T1000 (cell line): ENCODE measurements at regions not wholly inside any gene's neighbourhood (a gene's known extent, or its start where the extent isn't known, plus 50 kb on each side); places are given as distances from the start of the nearest gene placed in this dataset.

Experiments
- DNase-seq: peaks from one replicate; lab custom pipeline; 2025; ENCODE audit warnings: mixed read lengths; lab: John Stamatoyannopoulos, UW

- no peak for DNase-seq
These were observed 57.3 kb downstream of the HHEX start for GRCh38 chr10:92747066-92747465.

- DNase-seq, result no peak
These were observed 57.8 kb downstream of the HHEX start for GRCh38 chr10:92747600-92747999.

- DNase-seq, result no peak
These were observed 61.2 kb downstream of the HHEX start for GRCh38 chr10:92750791-92751533.

GRCh38 chr10:92751534-92751811 lies 61.7 kb downstream of the HHEX start:
- no peak for DNase-seq

- DNase-seq, result no peak
These were observed 62.1 kb downstream of the HHEX start for GRCh38 chr10:92751827-92752226.

GRCh38 chr10:92753865-92754264 lies 64.1 kb downstream of the HHEX start:
- DNase-seq, result no peak

GRCh38 chr10:92755725-92756124 lies 66.0 kb downstream of the HHEX start:
- no peak for DNase-seq

- DNase-seq, result no peak
These were observed 66.7 kb downstream of the HHEX start for GRCh38 chr10:92756201-92757065.

GRCh38 chr10:92757066-92757710 lies 67.4 kb downstream of the HHEX start:
- DNase-seq, result peak; percentile 50

GRCh38 chr10:92757711-92758104 lies 68.0 kb downstream of the HHEX start:
- no peak for DNase-seq

- no peak for DNase-seq
These were observed 68.8 kb downstream of the HHEX start for GRCh38 chr10:92758594-92758993.

- DNase-seq, result no peak
These were observed 70.9 kb downstream of the HHEX start for GRCh38 chr10:92760609-92761008.

- no peak for DNase-seq
These were observed 71.8 kb downstream of the HHEX start for GRCh38 chr10:92761571-92761970.

GRCh38 chr10:92763634-92764155 lies 73.9 kb downstream of the HHEX start:
- no peak for DNase-seq

- DNase-seq, result no peak
These were observed 76.7 kb downstream of the HHEX start for GRCh38 chr10:92766451-92766850.

- DNase-seq, result no peak
These were observed 78.3 kb downstream of the HHEX start for GRCh38 chr10:92768104-92768503.

- no peak for DNase-seq
These were observed 74.5 kb upstream of the EXOC6 start for GRCh38 chr10:92773776-92774175.

GRCh38 chr10:92778091-92778490 lies 70.2 kb upstream of the EXOC6 start:
- DNase-seq, result no peak

GRCh38 chr10:92785118-92785517 lies 63.2 kb upstream of the EXOC6 start:
- DNase-seq, result no peak

GRCh38 chr10:92787557-92788152 lies 60.7 kb upstream of the EXOC6 start:
- no peak for DNase-seq

GRCh38 chr10:92789067-92789466 lies 59.3 kb upstream of the EXOC6 start:
- no peak for DNase-seq

- no peak for DNase-seq
These were observed 58.5 kb upstream of the EXOC6 start for GRCh38 chr10:92789786-92790185.
